Body of pancreas (tissue), 4 donors: ENCODE measurements at regions not wholly inside any gene's neighbourhood (a gene's known extent, or its start where the extent isn't known, plus 50 kb on each side); places are given as distances from the start of the nearest gene placed in this dataset.

Source experiments
- ATAC-seq: fragments of 150-250 bp; one replicate; pipeline ENCODE4 v1.9.1; 2016
- DNase-seq, 4 donors: peaks; one replicate each; pipeline ENCODE4 v3.0.0-alpha.2; 2019
- H3K27ac ChIP-seq, 4 donors: fragments of 200-600 bp; sonication (generic); 1 replicate in 3 of 4; 2 replicates in 1 of 4; pipeline versions ENCODE4 v1.5.1 to v1.6.1; 2016 to 2019; ENCODE audit warnings: mild to moderate bottlenecking in 1 of 4, mixed read lengths in 1 of 4, moderate library complexity in 1 of 4
- H3K27me3 ChIP-seq, 2 donors: fragments of 200-600 bp; sonication (generic); one replicate each; pipeline ENCODE4 v1.6.0; 2016; ENCODE audit warnings: mild to moderate bottlenecking in 1 of 2
- H3K36me3 ChIP-seq, 2 donors: fragments of 200-600 bp; sonication (generic); replicated peaks in 1 of 2; 2 replicates each; pipeline ENCODE4 v1.5.1; 2016; ENCODE audit warnings: low read depth in 2 of 2; ENCODE audit not compliant: insufficient read depth in 1 of 2
- H3K4me1 ChIP-seq: fragments of 200-600 bp; sonication (generic); one replicate; pipeline ENCODE4 v1.6.0; 2016
- H3K4me3 ChIP-seq, 2 donors: fragments of 200-600 bp; sonication (generic); 1 replicate in 1 of 2; 2 replicates in 1 of 2; pipeline ENCODE4 v1.5.1; 2016 to 2019
- H3K9me3 ChIP-seq, 3 donors: fragments of 200-600 bp; sonication (generic); 1 replicate in 2 of 3; 2 replicates in 1 of 3; pipeline ENCODE4 v1.5.1; 2016
- CTCF ChIP-seq, 7 experiments: fragments of 450-650 bp in 4 of 7; fragments of 200-600 bp in 3 of 7; sonication (generic) in 3 of 7; IDR thresholded peaks; one replicate each; pipeline ENCODE4 v1.5.1; 2016 to 2019; ENCODE audit warnings: antibody characterized with exemption in 7 of 7
- POLR2A ChIP-seq, 3 donors: fragments of 450-650 bp; IDR thresholded peaks; one replicate each; pipeline ENCODE4 v1.6.1; 2016; ENCODE audit warnings: antibody characterized with exemption in 3 of 3, mild to moderate bottlenecking in 2 of 3
- WGBS, 2 donors: methylation state at CpG; one replicate each; pipeline ENCODE4 v1.1.5; 2017; 5-methylcytosine and 5-hydroxymethylcytosine counted together
- intact Hi-C: fragments of 100-400 bp; cut with DNase I; formaldehyde crosslinking; loops from one replicate; pipeline ENCODE4 v1.15.1; 2023

- Histone ChIP-seq H3K4me1 (no peaks in the 10 kb centered on the region), H3K4me3 (no peak overlapping the region), H3K27me3 (no peaks in the 10 kb centered on the region), H3K36me3 (no peaks in the 10 kb centered on the region), H3K9me3 (no peaks in the 10 kb centered on the region), H3K27ac (no peak overlapping the region)
- ATAC-seq (no peak), DNase-seq (no peak)
- intact Hi-C loops, result no loop called here
- 65 to 80% methylated on average over 13 to 24 of the region's 24 CpGs for WGBS, 2 donors
- no peak for TF ChIP-seq CTCF (IDR thresholded peaks at IDR 0.05)
- no peak for TF ChIP-seq POLR2A (IDR thresholded peaks at IDR 0.05)
Observed at GRCh38 chr18:78511666-78512601, 467.7 kb upstream of the SALL3 start.

- no peak for ATAC-seq
- no peak for TF ChIP-seq POLR2A (IDR thresholded peaks at IDR 0.05)
- TF ChIP-seq CTCF (IDR thresholded peaks at IDR 0.05), result no peak
- WGBS, 2 donors, result 72 to 78% methylated on average over 24 of the region's 24 CpGs
- DNase-seq, result no peak
- H3K27ac ChIP-seq, result no peak overlapping the region
- no peaks in the 10 kb centered on the region for H3K27me3 ChIP-seq
- H3K9me3 ChIP-seq, result no peaks in the 10 kb centered on the region
- H3K4me1 ChIP-seq, result no peaks in the 10 kb centered on the region
- H3K36me3 ChIP-seq, result no peaks in the 10 kb centered on the region
- no peak overlapping the region for H3K4me3 ChIP-seq
- intact Hi-C loops, result no loop called here
Observed at GRCh38 chr18:78514910-78515670, 464.5 kb upstream of the SALL3 start.

- TF ChIP-seq POLR2A (IDR thresholded peaks at IDR 0.05), result no peak
- TF ChIP-seq CTCF (IDR thresholded peaks at IDR 0.05), result no peak
- intact Hi-C loops, result no loop called here
- DNase-seq (no peak), ATAC-seq (no peak)
- no peaks in the 10 kb centered on the region for H3K9me3 ChIP-seq
- H3K27me3 ChIP-seq, result no peaks in the 10 kb centered on the region
- H3K36me3 ChIP-seq, result no peaks in the 10 kb centered on the region
- 83 to 86% methylated on average over 6 to 22 of the region's 22 CpGs for WGBS, 2 donors
- H3K4me3 ChIP-seq, result no peak overlapping the region
- H3K27ac ChIP-seq, result no peak overlapping the region
- H3K4me1 ChIP-seq, result no peaks in the 10 kb centered on the region
Observed at GRCh38 chr18:78517328-78517727, 462.3 kb upstream of the SALL3 start.

- 73 to 74% methylated on average over 13 of the region's 13 CpGs for WGBS, 2 donors
- Histone ChIP-seq H3K9me3 (no peaks in the 10 kb centered on the region), H3K27ac (no peak overlapping the region), H3K4me3 (no peak overlapping the region), H3K27me3 (no peaks in the 10 kb centered on the region), H3K4me1 (no peaks in the 10 kb centered on the region), H3K36me3 (no peaks in the 10 kb centered on the region)
- intact Hi-C loops, result no loop called here
- DNase-seq, result no peak
- no peak for ATAC-seq
- no peak for TF ChIP-seq POLR2A (IDR thresholded peaks at IDR 0.05)
- no peak for TF ChIP-seq CTCF (IDR thresholded peaks at IDR 0.05)
Observed at GRCh38 chr18:78517973-78518372, 461.6 kb upstream of the SALL3 start.
